ENCODE measurements at regions not wholly inside any gene's neighbourhood (a gene's known extent, or its start where the extent isn't known, plus 50 kb on each side); places are given as distances from the start of the nearest gene placed in this dataset.

- TF ChIP-seq, protein P1, sequence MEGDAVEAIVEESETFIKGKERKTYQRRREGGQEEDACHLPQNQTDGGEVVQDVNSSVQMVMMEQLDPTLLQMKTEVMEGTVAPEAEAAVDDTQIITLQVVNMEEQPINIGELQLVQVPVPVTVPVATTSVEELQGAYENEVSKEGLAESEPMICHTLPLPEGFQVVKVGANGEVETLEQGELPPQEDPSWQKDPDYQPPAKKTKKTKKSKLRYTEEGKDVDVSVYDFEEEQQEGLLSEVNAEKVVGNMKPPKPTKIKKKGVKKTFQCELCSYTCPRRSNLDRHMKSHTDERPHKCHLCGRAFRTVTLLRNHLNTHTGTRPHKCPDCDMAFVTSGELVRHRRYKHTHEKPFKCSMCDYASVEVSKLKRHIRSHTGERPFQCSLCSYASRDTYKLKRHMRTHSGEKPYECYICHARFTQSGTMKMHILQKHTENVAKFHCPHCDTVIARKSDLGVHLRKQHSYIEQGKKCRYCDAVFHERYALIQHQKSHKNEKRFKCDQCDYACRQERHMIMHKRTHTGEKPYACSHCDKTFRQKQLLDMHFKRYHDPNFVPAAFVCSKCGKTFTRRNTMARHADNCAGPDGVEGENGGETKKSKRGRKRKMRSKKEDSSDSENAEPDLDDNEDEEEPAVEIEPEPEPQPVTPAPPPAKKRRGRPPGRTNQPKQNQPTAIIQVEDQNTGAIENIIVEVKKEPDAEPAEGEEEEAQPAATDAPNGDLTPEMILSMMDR (IDR thresholded peaks at IDR 0.05; ENCODE audit: insufficient read depth, low read length), result no peak
- no peak for TF ChIP-seq POLR2AphosphoS5 (IDR thresholded peaks at IDR 0.05; ENCODE audit: low read depth)
These were observed 448.5 kb downstream of the BCAT1 start for GRCh38 chr12:24500421-24500820.
